B cell (primary cell): ENCODE measurements at regions not wholly inside any gene's neighbourhood (a gene's known extent, or its start where the extent isn't known, plus 50 kb on each side); places are given as distances from the start of the nearest gene placed in this dataset.

Source experiments
- ATAC-seq: fragments of 200-7000 bp; cut with Tn5 transposase; one replicate; pipeline ENCODE4 v1.10.0; 2021; ENCODE audit warnings: low read depth, mild to moderate bottlenecking, moderate number of reproducible peaks, moderate library complexity
- CTCF ChIA-PET: fragments of 350-600 bp; sonication (Branson Sonifier 250); formaldehyde crosslinking; loops from one replicate; lab custom pipeline; 2021; ENCODE audit warnings: antibody characterized with exemption, inconsistent platforms; lab: Charles Lee
- POLR2A ChIA-PET: fragments of 350-600 bp; sonication (Branson Sonifier 250); formaldehyde crosslinking; loops from one replicate; lab custom pipeline; 2021; ENCODE audit warnings: antibody characterized with exemption; lab: Charles Lee
- DNase-seq: peaks from one replicate; pipeline ENCODE4 v3.0.0; 2013
- H2AFZ ChIP-seq: 2 replicates; pipeline ENCODE4 v1.6.1; 2012; ENCODE audit warnings: mild to moderate bottlenecking, low read depth, low read length; ENCODE audit not compliant: insufficient read depth, poor library complexity, severe bottlenecking
- H3K27ac ChIP-seq, 2 donors: 1 replicate in 1 of 2; 2 replicates in 1 of 2; pipeline ENCODE4 v1.5.1; 2012 to 2013; ENCODE audit warnings: low read length in 2 of 2, mild to moderate bottlenecking in 2 of 2, moderate library complexity in 1 of 2
- H3K27me3 ChIP-seq, 4 experiments: fragments of 200-600 bp in 1 of 4; sonication (generic) in 1 of 4; replicated peaks in 1 of 4; 1 replicate in 2 of 4; 2 replicates in 2 of 4; pipeline versions ENCODE4 v1.6.1 to v1.7.0; 2013 to 2016; ENCODE audit warnings: low read length in 3 of 4, mild to moderate bottlenecking in 2 of 4, mixed read lengths in 1 of 4, moderate library complexity in 1 of 4; ENCODE audit not compliant: insufficient read depth in 4 of 4, control insufficient read depth in 3 of 4; ENCODE audit errors: control extremely low read depth in 1 of 4
- H3K36me3 ChIP-seq, 2 experiments: replicated peaks in 1 of 2; 1 replicate in 1 of 2; 2 replicates in 1 of 2; pipeline versions ENCODE4 v1.6.1 to v1.7.1; 2013; ENCODE audit warnings: low read length in 1 of 2; ENCODE audit not compliant: insufficient read depth in 2 of 2, control insufficient read depth in 1 of 2; ENCODE audit errors: control extremely low read depth in 1 of 2, extremely low read depth in 1 of 2
- H3K4me1 ChIP-seq, 2 donors: fragments of 200-600 bp in 1 of 2; sonication (generic) in 1 of 2; 1 replicate in 1 of 2; 2 replicates in 1 of 2; pipeline versions ENCODE4 v1.5.1 to v1.6.1; 2013 to 2017; ENCODE audit warnings: low read length in 2 of 2; ENCODE audit not compliant: control insufficient read depth in 2 of 2, insufficient read depth in 2 of 2
- H3K4me2 ChIP-seq: replicated peaks from 2 replicates; pipeline ENCODE3; 2012; ENCODE audit warnings: mild to moderate bottlenecking, low read depth, low read length; ENCODE audit not compliant: poor library complexity, severe bottlenecking
- H3K4me3 ChIP-seq, 5 experiments: fragments of 200-600 bp in 1 of 5; sonication (generic) in 1 of 5; 1 replicate in 3 of 5; 2 replicates in 2 of 5; pipeline versions ENCODE4 v1.5.1 to v1.7.0; 2011 to 2016; ENCODE audit warnings: low read length in 4 of 5, mild to moderate bottlenecking in 4 of 5, low read depth in 2 of 5, control low read depth in 1 of 5, moderate library complexity in 1 of 5; ENCODE audit not compliant: insufficient read depth in 1 of 5; ENCODE audit errors: control extremely low read depth in 1 of 5, extremely low read depth in 1 of 5
- H3K79me2 ChIP-seq: fragments of 200-600 bp; sonication (generic); one replicate; pipeline ENCODE4 v1.6.0; 2016; ENCODE audit warnings: low read length; ENCODE audit not compliant: control insufficient read depth, insufficient read depth
- H3K9ac ChIP-seq: fragments of 200-600 bp; sonication (generic); 2 replicates; pipeline ENCODE4 v1.6.1; 2017; ENCODE audit warnings: mild to moderate bottlenecking, low read length, moderate library complexity
- H3K9me3 ChIP-seq, 3 donors: one replicate each; pipeline versions ENCODE4 v1.6.1 to v1.7.1; 2013; ENCODE audit warnings: low read length in 2 of 3; ENCODE audit not compliant: control insufficient read depth in 2 of 3, insufficient read depth in 1 of 3; ENCODE audit errors: control extremely low read depth in 1 of 3
- H4K20me1 ChIP-seq: 2 replicates; pipeline ENCODE4 v1.6.0; 2012; ENCODE audit warnings: mild to moderate bottlenecking, low read length; ENCODE audit not compliant: insufficient read depth, control insufficient read depth, poor library complexity, severe bottlenecking
- H3K27ac Mint-ChIP-seq: one replicate; pipeline ENCODE4 v1.8.0; 2021; ENCODE audit warnings: mixed read lengths
- H3K27me3 Mint-ChIP-seq: one replicate; pipeline ENCODE4 v1.8.0; 2021; ENCODE audit warnings: mixed read lengths
- H3K4me1 Mint-ChIP-seq: one replicate; pipeline ENCODE4 v1.8.0; 2021; ENCODE audit warnings: mixed read lengths
- H3K4me3 Mint-ChIP-seq: one replicate; pipeline ENCODE4 v1.8.0; 2021; ENCODE audit warnings: mixed read lengths
- H3K9me3 Mint-ChIP-seq: one replicate; pipeline ENCODE4 v1.8.0; 2022; ENCODE audit warnings: mixed read lengths; ENCODE audit not compliant: insufficient read depth
- EZH2 ChIP-seq: IDR thresholded peaks from 2 replicates; pipeline ENCODE4 v1.6.1; 2012; ENCODE audit warnings: borderline replicate concordance, low read depth, mild to moderate bottlenecking, moderate library complexity, low read length; ENCODE audit not compliant: insufficient read depth, poor library complexity, severe bottlenecking
- WGBS: methylation state at CpG from one replicate; pipeline ENCODE4 v1.1.5; 2013; ENCODE audit warnings: missing lambda C conversion rate; ENCODE audit not compliant: insufficient coverage; 5-methylcytosine and 5-hydroxymethylcytosine counted together
- intact Hi-C: fragments of 100-400 bp; cut with micrococcal nuclease; formaldehyde crosslinking; loops from one replicate; pipeline ENCODE4 v1.10.0; 2022
- TF ChIP-seq, protein P1 (sequence below): fragments of 200-600 bp; IDR thresholded peaks from one replicate; pipeline ENCODE4 v1.8.0; 2022; ENCODE audit warnings: antibody characterized with exemption, mild to moderate bottlenecking

- Mint-ChIP-seq H3K4me1 (peaks cover 93% of the 10 kb centered on the region), H3K9me3 (no peaks in the 10 kb centered on the region), H3K4me3 (peak overlapping the region; percentile 76), H3K27ac (peak overlapping the region; percentile 96), H3K27me3 (no peaks in the 10 kb centered on the region)
- POLR2A ChIA-PET = interaction anchor here (0.7 to 10.8 kb wide), 22 partner anchors 9 to 1472 kb away, joined by 3 to 147 read pairs (median 7); partner anchors contain the start of gene TNRC6C
- ATAC-seq = no peak
- no peak for TF ChIP-seq EZH2
- TF ChIP-seq, protein P1, sequence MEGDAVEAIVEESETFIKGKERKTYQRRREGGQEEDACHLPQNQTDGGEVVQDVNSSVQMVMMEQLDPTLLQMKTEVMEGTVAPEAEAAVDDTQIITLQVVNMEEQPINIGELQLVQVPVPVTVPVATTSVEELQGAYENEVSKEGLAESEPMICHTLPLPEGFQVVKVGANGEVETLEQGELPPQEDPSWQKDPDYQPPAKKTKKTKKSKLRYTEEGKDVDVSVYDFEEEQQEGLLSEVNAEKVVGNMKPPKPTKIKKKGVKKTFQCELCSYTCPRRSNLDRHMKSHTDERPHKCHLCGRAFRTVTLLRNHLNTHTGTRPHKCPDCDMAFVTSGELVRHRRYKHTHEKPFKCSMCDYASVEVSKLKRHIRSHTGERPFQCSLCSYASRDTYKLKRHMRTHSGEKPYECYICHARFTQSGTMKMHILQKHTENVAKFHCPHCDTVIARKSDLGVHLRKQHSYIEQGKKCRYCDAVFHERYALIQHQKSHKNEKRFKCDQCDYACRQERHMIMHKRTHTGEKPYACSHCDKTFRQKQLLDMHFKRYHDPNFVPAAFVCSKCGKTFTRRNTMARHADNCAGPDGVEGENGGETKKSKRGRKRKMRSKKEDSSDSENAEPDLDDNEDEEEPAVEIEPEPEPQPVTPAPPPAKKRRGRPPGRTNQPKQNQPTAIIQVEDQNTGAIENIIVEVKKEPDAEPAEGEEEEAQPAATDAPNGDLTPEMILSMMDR = no peak
- DNase-seq = no peak
- peak overlapping the region; percentile 96 to 97 for H3K27ac ChIP-seq
- peak overlapping the region; percentile 72 for H3K4me2 ChIP-seq
- H3K36me3 ChIP-seq = no peaks in the 10 kb centered on the region
- peak overlapping the region in 2 of 5 experiments; percentile 17 to 26 for H3K4me3 ChIP-seq
- CTCF ChIA-PET = interaction anchor here (0.9 to 27.0 kb wide), 16 partner anchors 8 to 516 kb away, joined by 4 to 699 read pairs (median 14); partner anchors contain the start of gene TNRC6C
- H3K27me3 ChIP-seq = no peaks in the 10 kb centered on the region
- H4K20me1 ChIP-seq = no peaks in the 10 kb centered on the region
- intact Hi-C loops = loop anchor here (1.0 to 10.0 kb wide), 7 partner anchors 12 to 516 kb away; partner anchors contain the start of genes SEC14L1 and TNRC6C
- H3K79me2 ChIP-seq = peaks cover 48% of the 10 kb centered on the region
- peak overlapping the region; percentile 40 for H3K9ac ChIP-seq
- H3K4me1 ChIP-seq = peaks cover 96 to 100% of the 10 kb centered on the region in 2 donors
- no peaks in the 10 kb centered on the region for H3K9me3 ChIP-seq
- H2AFZ ChIP-seq = no peak overlapping the region
- 21% methylated on average over 3 of the region's 11 CpGs for WGBS
Measured at GRCh38 chr17:77441940-77442339, 301.2 kb downstream of the SEC14L1 start.

DNA sequence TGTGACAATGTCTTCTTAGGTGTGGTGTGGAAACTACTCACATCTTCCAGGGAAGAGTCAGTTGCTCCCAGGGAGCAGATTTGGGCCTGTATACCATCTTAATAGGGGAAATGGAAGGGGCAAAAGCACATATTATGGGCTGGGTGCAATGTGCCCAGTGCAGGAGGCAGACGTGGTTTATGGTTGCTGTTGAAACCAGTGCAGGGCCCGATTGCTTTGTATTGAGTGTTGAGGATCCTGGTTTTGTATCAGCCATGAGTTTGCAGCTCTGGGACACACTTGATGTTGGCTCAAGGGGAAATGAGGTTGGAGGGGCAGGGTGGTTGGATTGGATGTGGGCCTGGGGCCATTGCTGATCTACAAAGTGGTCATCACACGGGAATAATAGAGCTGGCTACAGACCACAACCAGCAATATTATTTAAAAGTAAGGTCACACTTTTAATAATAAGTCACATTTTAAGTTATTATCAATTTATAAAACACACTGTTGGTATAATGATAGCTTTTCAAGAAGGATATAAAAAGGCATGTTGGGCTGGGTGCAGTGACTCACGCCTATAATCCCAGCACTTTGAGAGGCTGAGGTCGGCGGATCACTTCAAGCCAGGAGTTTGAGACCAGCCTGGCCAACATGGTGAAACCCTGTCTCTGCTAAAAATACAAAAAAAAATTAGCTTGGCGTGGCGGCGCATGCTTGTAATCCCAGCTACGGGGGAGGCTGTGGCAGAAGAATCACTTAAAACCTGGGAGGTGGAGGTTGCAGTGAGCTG is 302.4 kb downstream of the SEC14L1 start:
- H3K79me2 ChIP-seq = peaks cover 50% of the 10 kb centered on the region
- POLR2A ChIA-PET = interaction anchor here (1.1 to 10.8 kb wide), 9 partner anchors 8 to 118 kb away, joined by 3 to 147 read pairs (median 25); no protein-coding TSS in a partner anchor
- DNase-seq = no peak

More for the DNA sequence above, 302.4 kb downstream of the SEC14L1 start:
- H3K4me3 ChIP-seq = no peak overlapping the region
- peaks cover 0 to 4% of the 10 kb centered on the region in 2 experiments for H3K36me3 ChIP-seq
- intact Hi-C loops = loop anchor here (10.0 kb wide), 1 partner anchor 298 kb away; the partner anchor contains the start of gene SEC14L1
- H4K20me1 ChIP-seq = no peaks in the 10 kb centered on the region
- H3K9ac ChIP-seq = no peak overlapping the region
- H3K4me2 ChIP-seq = peak overlapping the region; percentile 75
- peak overlapping the region; percentile 3 for H2AFZ ChIP-seq
- no peaks in the 10 kb centered on the region for H3K27me3 Mint-ChIP-seq
- H3K4me1 Mint-ChIP-seq = peaks cover 89% of the 10 kb centered on the region
- no peak for ATAC-seq
- H3K9me3 Mint-ChIP-seq = no peaks in the 10 kb centered on the region
- H3K4me3 Mint-ChIP-seq = peak overlapping the region; percentile 65
- no peaks in the 10 kb centered on the region for H3K27me3 ChIP-seq
- 79% methylated on average over 9 of the region's 10 CpGs for WGBS
- TF ChIP-seq, protein P1 = no peak
- no peak for TF ChIP-seq EZH2
- CTCF ChIA-PET = interaction anchor here (2.0 to 27.0 kb wide), 4 partner anchors 11 to 52 kb away, joined by 9 to 699 read pairs (median 40); no protein-coding TSS in a partner anchor
- peak overlapping the region; percentile 96 to 100 for H3K27ac ChIP-seq
- no peaks in the 10 kb centered on the region for H3K9me3 ChIP-seq
- peaks cover 94 to 100% of the 10 kb centered on the region in 2 donors for H3K4me1 ChIP-seq
- H3K27ac Mint-ChIP-seq = peak overlapping the region; percentile 98
